Hematopoietic multipotent progenitor cell treated with erythropoietin and hydrocortisone succinate and interleukin-3 and kit ligand, for 17 days (in vitro differentiated cells): ENCODE measurements at regions not wholly inside any gene's neighbourhood (a gene's known extent, or its start where the extent isn't known, plus 50 kb on each side); places are given as distances from the start of the nearest gene placed in this dataset.
"Not testable (repeated sequence)": the region's sequence is repeated elsewhere in the genome, so short reads cannot be mapped to it uniquely, and the experiment has no call there.

Source experiments
- DNase-seq: peaks from one replicate; pipeline ENCODE4 v3.0.0-alpha.2; 2015; ENCODE audit warnings: low spot score

GRCh38 chrX:104513162-104513561 lies 52.8 kb upstream of the IL1RAPL2 start:
- no peak for DNase-seq

- no peak for DNase-seq
Measured at GRCh38 chrX:104510801-104511200, 55.2 kb upstream of the IL1RAPL2 start.

DNA sequence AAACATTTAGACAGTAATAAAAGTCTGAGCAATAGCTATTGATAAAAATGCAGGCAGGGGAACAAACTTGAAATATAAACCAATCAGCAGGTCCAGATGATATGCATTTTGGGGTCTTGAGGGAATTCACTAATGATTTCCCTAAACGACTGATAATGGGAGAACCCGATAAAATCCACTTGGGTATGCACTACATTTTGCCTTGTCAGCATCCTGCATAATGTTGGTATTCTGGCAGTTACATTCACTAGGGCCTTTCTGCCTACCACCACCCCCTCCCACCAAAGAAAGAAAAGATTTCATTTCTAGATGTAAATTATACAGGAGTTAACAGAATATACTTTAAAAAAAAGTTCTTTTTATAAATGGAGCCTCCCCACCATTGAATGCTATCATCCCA lies 63.5 kb upstream of the IL1RAPL2 start:
- no peak for DNase-seq

- no peak for DNase-seq
Measured at GRCh38 chrX:104488811-104489210, 77.2 kb upstream of the IL1RAPL2 start.

GRCh38 chrX:104486691-104487090 lies 79.3 kb upstream of the IL1RAPL2 start:
- DNase-seq, result no peak

DNA sequence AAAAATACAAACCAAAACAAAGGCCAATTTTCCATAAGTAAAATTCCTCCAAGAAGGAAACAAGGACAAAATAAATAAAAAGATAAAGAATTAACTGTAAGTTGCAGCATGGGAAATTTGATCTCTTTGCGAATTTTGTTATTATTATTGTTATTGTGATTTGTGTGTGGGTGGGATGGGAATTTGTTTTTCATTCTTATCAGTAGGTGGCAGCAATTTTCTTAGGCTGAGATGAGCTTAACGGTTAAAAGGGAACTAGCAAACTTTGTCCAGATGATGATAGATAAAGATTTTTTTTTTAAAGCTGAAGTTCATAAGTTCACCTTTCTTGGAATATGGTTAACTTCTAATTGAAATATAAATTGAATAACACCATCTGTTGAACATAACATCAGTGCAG lies 83.2 kb upstream of the IL1RAPL2 start:
- DNase-seq, result no peak

GRCh38 chrX:104469771-104470170 lies 96.2 kb upstream of the IL1RAPL2 start:
- no peak for DNase-seq

GRCh38 chrX:104459796-104460195 lies 106.2 kb upstream of the IL1RAPL2 start:
- DNase-seq, result no peak

DNA sequence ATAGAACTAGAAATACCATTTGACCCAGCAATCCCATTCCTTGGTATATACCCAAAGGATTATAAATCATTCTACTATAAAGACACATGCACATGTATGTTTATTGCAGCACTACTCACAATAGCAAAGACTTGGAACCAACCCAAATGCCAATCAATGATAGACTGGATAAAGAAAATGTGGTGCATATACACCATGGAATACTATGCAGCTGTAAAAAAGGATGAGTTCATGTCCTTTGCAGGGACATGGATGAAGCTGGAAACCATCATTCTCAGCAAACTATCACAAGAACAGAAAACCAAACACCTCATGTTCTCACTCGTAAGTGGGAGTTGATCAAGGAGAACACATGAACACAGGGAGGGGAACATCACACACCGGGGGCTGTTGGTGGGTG lies 108.9 kb upstream of the IL1RAPL2 start:
- DNase-seq, result not testable (repeated sequence)

DNA sequence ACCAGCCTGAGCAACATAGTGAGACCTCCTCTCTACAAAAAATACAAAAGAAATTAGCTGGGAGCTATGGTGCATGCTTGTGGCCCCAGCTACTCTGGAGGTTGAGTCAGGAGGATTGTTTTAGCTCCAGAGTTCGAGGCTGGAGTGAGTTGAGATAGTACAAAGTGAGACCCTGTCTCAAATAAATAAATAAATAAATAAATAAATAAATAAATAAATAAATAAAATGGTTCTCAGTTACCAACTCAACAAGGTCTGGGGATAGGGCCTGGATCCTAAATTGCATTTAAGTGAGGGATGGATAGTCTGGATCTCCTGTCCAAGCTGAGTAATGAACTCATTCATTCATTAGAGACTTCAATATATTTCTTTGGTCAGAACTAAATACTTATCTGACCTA lies 115.7 kb upstream of the IL1RAPL2 start:
- DNase-seq, result no peak

GRCh38 chrX:104445591-104445990 lies 120.4 kb upstream of the IL1RAPL2 start:
- DNase-seq, result no peak

- no peak for DNase-seq
Measured at GRCh38 chrX:104435249-104435648, 130.8 kb upstream of the IL1RAPL2 start.

DNA sequence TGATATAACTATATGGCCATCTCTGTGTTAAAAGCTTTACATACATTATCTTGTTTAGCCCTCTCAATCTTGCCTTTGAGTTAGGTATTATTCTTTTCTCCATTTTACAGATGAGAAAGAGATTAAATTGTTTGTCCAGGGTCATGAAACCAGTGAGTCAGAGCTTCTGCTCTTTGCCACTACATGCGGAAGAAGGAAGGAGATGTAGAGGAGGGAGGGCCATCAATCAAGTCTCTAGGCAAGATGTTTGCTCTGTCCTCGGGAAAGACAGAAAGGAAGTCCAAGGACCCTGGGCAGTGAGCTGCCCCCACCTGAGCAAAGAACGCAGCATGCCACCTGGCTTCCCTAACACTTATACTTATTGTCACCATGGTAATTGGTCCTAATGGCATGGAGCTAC lies 133.7 kb upstream of the IL1RAPL2 start:
- DNase-seq, result no peak

- DNase-seq, result no peak
Measured at GRCh38 chrX:104430742-104431119, 135.3 kb upstream of the IL1RAPL2 start.

DNA sequence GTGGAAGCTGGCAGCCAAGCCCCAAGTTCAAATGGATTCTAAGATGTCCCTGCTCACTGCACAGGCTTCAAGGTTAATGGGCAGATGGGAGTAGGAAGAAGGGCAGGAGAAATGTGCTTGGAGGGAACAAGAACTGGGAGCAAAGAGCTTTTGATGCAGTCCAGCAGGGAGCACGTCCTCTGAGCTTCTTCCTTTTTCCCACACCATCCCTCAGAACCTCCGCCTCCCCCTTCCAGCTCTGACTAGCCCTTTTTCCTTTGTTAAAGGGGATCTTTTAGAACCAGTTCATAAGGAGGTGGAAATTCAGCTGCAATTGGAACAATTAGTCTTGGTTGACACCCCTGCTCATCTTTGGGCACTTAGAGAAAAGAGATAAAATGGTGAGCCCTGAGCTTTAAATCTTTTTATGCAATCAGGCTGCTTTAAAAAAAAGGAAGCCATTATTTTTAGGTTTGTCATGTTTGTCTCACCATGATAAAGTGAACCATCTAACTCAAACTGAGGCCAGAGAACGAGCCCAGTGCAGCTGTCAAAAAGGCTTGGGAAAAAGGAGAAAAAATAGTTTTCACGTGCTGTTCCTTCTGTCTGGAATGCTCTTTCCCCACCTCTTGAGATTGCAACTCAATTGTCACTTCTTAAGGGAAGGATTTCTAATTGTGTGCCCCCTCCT lies 135.8 kb upstream of the IL1RAPL2 start:
- DNase-seq, result no peak

- DNase-seq, result no peak
Measured at GRCh38 chrX:104428231-104428630, 137.8 kb upstream of the IL1RAPL2 start.

GRCh38 chrX:104427693-104428092 lies 138.3 kb upstream of the IL1RAPL2 start:
- DNase-seq, result no peak

GRCh38 chrX:104427073-104427472 lies 138.9 kb upstream of the IL1RAPL2 start:
- no peak for DNase-seq

GRCh38 chrX:104420907-104421306 lies 145.1 kb upstream of the IL1RAPL2 start:
- no peak for DNase-seq

GRCh38 chrX:104419926-104420325 lies 146.1 kb upstream of the IL1RAPL2 start:
- DNase-seq, result no peak

DNA sequence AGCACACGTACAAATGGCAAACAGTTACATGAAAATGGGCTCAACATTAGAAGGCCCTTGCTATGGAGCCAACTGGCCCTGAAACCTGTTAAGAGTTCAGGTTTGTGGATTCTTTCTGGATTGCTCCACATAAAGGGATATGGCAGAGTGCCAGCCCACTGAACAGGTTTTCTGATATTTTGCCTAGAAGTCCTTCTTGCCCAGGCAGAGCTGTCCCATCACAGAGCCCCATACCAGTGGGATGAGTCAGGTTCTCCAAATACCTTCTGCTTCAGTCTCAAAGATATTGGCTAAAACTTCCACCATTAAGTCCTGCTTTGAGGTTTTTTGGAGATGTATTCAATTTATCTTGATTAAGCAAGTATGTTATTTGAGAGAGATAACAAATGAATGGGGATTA lies 146.8 kb upstream of the IL1RAPL2 start:
- DNase-seq, result no peak

DNA sequence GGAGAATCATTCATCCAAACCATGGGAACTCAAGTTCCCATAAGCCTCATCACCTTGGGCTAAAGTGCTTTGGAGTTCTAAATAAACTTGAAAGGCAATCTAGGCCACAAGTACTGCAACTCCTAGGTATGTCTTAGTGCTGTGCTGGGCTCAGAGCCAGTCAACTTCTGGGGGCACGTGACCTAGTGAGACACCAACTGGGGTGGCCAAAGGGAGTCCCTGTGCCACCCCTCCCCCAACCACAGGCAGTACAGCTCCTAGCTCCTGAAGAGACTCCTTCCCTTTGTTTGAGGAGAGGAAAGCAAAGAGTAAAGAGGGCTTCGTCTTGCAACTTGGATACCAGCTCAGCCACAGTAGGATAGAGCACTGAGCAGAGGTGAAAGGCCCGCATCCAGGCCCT lies 154.2 kb upstream of the IL1RAPL2 start:
- no peak for DNase-seq

DNA sequence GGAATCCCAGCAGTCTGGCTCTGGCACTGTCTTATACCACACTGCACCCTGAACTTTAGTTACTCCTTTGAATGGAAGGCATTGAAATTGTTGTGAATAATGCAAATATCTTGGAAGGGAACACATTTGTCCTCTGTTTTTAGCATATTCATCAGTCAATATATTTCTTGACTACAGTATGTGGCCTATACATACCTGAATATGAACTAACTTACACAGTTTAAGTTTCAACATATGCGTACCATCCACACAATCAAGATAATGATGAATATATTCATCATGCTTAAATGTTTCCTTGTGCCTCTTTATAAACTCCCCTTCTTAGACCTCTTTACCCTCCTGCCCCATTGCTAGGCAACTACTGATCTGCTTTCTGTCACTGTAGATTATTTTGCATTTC lies 145.7 kb upstream of the ESX1 start:
- no peak for DNase-seq

DNA sequence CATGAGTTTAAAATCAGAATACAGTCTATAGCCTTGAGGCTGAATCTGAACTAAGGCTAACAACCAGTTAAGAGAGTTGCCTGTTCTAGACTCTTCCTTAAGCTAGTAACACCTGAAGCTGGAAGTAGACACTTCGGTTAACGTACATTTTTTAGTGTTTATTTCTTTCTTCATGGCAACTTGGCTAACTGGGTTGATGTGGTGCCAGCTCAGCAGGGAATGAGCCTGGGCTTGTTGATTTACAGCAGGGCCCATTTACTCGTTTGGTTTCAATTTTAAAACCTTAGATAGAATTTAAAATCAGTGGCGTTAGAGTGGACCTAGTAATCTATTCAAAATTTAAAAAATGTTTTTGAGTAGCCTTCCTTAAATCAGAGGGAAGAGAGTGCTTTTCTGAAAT lies 137.6 kb upstream of the ESX1 start:
- no peak for DNase-seq

GRCh38 chrX:104391906-104392305 lies 137.2 kb upstream of the ESX1 start:
- no peak for DNase-seq
